ENCODE measurements at regions not wholly inside any gene's neighbourhood (a gene's known extent, or its start where the extent isn't known, plus 50 kb on each side); places are given as distances from the start of the nearest gene placed in this dataset.

DNA sequence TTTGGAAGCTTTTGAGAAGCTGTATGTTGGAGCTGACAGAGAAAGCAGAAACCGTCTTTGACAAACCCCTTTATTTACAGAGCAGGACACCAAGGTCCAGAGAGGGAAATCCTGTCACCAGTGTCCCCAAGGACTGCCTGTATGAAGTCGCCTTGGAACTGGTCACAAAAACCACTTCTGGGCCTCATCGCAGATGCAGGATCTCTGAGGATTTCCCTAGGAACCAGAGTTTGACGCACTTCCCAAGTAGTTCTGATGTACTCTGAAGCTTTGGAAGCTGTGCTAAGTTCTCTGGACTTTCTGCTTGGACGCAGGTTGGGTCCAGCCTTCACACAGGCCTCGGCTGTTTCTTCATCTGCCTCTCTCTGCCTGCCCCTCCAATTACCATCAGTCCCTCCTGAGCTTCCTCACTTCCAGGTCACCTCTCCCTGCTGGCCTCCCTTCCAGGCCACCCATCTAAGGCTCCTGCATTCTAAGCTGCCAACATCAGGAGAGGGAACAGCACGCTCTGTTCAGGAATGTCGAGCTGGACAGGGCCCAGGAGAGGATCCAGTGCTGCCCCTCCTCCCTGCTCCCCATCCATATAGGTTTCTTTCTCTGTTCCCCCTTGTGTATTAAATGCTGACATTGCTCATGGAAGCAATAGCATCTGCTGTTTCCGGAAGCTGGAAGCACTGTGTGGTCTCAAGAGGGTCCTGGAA, 270.8 kb downstream of the OPA1 start:
- Mint-ChIP-seq H3K27me3 (peaks cover 6 to 28% (median 12%) of the 10 kb centered on the region in 5 donors), H3K36me3 (no peaks in the 10 kb centered on the region)
- intact Hi-C loops (cut with micrococcal nuclease) = no loop called here

DNA sequence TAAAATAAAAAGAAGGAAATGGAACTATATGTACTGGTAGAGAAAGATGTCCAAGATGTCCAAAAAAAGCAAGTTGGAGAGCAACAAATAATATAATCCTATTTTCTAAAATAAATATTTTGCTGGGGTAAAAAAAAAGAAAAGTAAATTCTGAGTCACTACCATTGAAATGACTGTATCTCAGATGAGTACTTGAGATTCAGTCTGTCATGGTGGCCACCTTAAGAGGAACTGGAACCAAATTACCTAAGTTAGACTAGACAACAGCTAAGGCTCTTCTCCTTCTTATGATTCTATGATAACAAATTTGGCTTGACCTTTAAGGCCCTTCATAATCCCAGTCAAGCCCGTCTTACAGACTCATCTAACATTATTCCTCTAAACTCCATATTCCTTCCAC, 270.6 kb upstream of the HES1 start:
- no peaks in the 10 kb centered on the region for H3K27me3 ChIP-seq (ENCODE audit: control insufficient read depth in 2 of 2, insufficient read depth in 2 of 2, low read length in 2 of 2)
- H3K27me3 Mint-ChIP-seq = peaks cover 11 to 31% (median 22%) of the 10 kb centered on the region in 5 donors
- no peak overlapping the region for H3K4me3 ChIP-seq (ENCODE audit: low read length)
- H3K4me3 Mint-ChIP-seq = no peak overlapping the region
- H3K9me3 ChIP-seq (ENCODE audit: control insufficient read depth in 2 of 3, low read length in 3 of 3) = no peaks in the 10 kb centered on the region
- H3K9me3 Mint-ChIP-seq = no peaks in the 10 kb centered on the region
- ATAC-seq = peak; percentile 63
- no peaks in the 10 kb centered on the region for H3K36me3 ChIP-seq (ENCODE audit: control insufficient read depth in 2 of 3, insufficient read depth in 3 of 3, low read length in 3 of 3)
- POLR2A ChIA-PET = no interaction called here
- intact Hi-C loops (cut with micrococcal nuclease) = no loop called here
- no peak for DNase-seq
- no peaks in the 10 kb centered on the region for H3K36me3 Mint-ChIP-seq
- peaks cover 0 to 12% (median 7%) of the 10 kb centered on the region in 7 donors for H3K4me1 Mint-ChIP-seq
- no peaks in the 10 kb centered on the region for H3K4me1 ChIP-seq (ENCODE audit: control insufficient read depth in 2 of 2, insufficient read depth in 2 of 2, low read length in 2 of 2)
- CTCF ChIA-PET = no interaction called here
- H3K27ac Mint-ChIP-seq = no peak overlapping the region
- H3K27ac ChIP-seq (ENCODE audit: low read depth, low read length) = no peak overlapping the region

More for the DNA sequence above, 270.8 kb downstream of the OPA1 start:
- POLR2A ChIA-PET = no interaction called here
- Mint-ChIP-seq H3K4me3 (no peak overlapping the region), H3K9me3 (no peaks in the 10 kb centered on the region), H3K27ac (no peak overlapping the region), H3K4me1 (peaks cover 0 to 6% (median 2%) of the 10 kb centered on the region in 7 donors)
- Histone ChIP-seq H3K4me3 (ENCODE audit: low read length) (no peak overlapping the region), H3K27ac (ENCODE audit: low read depth, low read length) (no peak overlapping the region), H3K27me3 (ENCODE audit: control insufficient read depth in 2 of 2, insufficient read depth in 2 of 2, low read length in 2 of 2) (no peaks in the 10 kb centered on the region), H3K9me3 (ENCODE audit: control insufficient read depth in 2 of 3, low read length in 3 of 3) (no peaks in the 10 kb centered on the region), H3K36me3 (ENCODE audit: control insufficient read depth in 2 of 3, insufficient read depth in 3 of 3, low read length in 3 of 3) (no peaks in the 10 kb centered on the region), H3K4me1 (ENCODE audit: control insufficient read depth in 2 of 2, insufficient read depth in 2 of 2, low read length in 2 of 2) (no peaks in the 10 kb centered on the region)
- no peak for DNase-seq
- CTCF ChIA-PET = interaction anchor here (0.5 kb wide), 1 partner anchor 393 kb away, joined by 3 read pairs; no protein-coding TSS in a partner anchor
- ATAC-seq = no peak

DNA sequence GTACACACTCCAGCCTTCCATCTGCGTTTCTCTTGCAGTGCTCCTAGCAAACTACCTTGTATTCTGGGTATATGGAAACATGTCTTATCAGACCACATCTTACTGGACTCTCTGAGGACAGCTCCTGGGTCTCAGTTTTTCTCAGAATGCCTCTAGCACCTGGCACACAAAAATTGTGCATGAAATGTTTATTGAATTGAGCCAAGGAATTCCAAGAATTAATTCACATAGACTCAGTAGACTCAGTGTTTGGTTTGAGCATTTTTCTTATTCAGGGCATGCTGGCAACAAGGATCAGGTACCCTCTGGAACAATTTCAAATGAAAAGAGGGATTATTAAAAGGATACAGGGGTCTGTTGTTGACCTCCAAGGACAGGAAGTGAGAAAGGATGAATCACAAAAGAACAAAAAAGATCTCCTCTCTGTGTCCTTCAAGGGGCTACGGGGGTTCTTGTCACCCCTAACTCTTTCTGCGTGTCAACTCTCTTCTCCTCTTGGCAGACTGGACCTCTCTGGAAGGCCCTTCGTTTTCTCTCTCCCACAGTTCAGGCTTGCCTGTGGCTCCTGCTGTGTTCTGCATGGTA, 270.0 kb upstream of the HES1 start:
- Histone ChIP-seq H3K9me3 (ENCODE audit: control insufficient read depth in 2 of 3, low read length in 3 of 3) (no peaks in the 10 kb centered on the region), H3K27ac (ENCODE audit: low read depth, low read length) (no peak overlapping the region), H3K27me3 (ENCODE audit: control insufficient read depth in 2 of 2, insufficient read depth in 2 of 2, low read length in 2 of 2) (no peaks in the 10 kb centered on the region), H3K36me3 (ENCODE audit: control insufficient read depth in 2 of 3, insufficient read depth in 3 of 3, low read length in 3 of 3) (no peaks in the 10 kb centered on the region), H3K4me1 (ENCODE audit: control insufficient read depth in 2 of 2, insufficient read depth in 2 of 2, low read length in 2 of 2) (no peaks in the 10 kb centered on the region), H3K4me3 (ENCODE audit: low read length) (no peak overlapping the region)
- CTCF ChIA-PET = interaction anchor here (0.7 kb wide), 1 partner anchor 307 kb away, joined by 3 read pairs; no protein-coding TSS in a partner anchor
- POLR2A ChIA-PET = no interaction called here
- Mint-ChIP-seq H3K9me3 (no peaks in the 10 kb centered on the region), H3K4me3 (no peak overlapping the region), H3K27me3 (peaks cover 16 to 36% (median 27%) of the 10 kb centered on the region in 5 donors), H3K36me3 (no peaks in the 10 kb centered on the region), H3K27ac (no peak overlapping the region), H3K4me1 (peaks cover 0 to 12% (median 7%) of the 10 kb centered on the region in 7 donors)
- DNase-seq = no peak
- ATAC-seq = no peak
- intact Hi-C loops (cut with micrococcal nuclease) = no loop called here

DNA sequence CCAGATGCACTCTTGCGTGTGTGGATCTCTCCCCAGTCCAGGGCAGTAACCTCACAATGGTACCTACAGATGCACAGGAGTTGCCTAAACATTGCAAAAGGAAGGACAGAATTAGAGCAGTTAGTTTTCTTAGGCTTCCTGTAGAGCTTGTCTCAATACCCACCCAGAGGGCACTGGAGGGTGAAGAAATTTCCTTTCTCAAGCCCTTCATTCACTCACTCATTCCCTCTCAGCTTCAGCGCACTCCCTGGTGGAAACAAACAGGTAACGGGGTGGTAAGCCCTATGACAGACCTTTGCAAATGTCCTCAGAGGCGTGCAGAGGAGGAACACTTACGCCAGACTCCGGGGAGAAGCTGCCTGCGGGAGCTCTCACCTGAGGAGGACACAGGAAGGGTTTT, 267.4 kb upstream of the HES1 start:
- no peak for ATAC-seq
- no peaks in the 10 kb centered on the region for H3K36me3 Mint-ChIP-seq
- no peak overlapping the region for H3K4me3 ChIP-seq (ENCODE audit: low read length)
- DNase-seq = no peak
- H3K4me1 Mint-ChIP-seq = peaks cover 0 to 15% (median 7%) of the 10 kb centered on the region in 7 donors
- H3K27me3 Mint-ChIP-seq = peaks cover 16 to 30% (median 25%) of the 10 kb centered on the region in 5 donors
- no peaks in the 10 kb centered on the region for H3K9me3 Mint-ChIP-seq
- H3K4me3 Mint-ChIP-seq = peak overlapping the region in 3 of 10 donors; percentile 10 to 34 (median 24)
- no peaks in the 10 kb centered on the region for H3K4me1 ChIP-seq (ENCODE audit: control insufficient read depth in 2 of 2, insufficient read depth in 2 of 2, low read length in 2 of 2)
- H3K36me3 ChIP-seq (ENCODE audit: control insufficient read depth in 2 of 3, insufficient read depth in 3 of 3, low read length in 3 of 3) = no peaks in the 10 kb centered on the region
- intact Hi-C loops (cut with micrococcal nuclease) = no loop called here
- H3K27ac ChIP-seq (ENCODE audit: low read depth, low read length) = no peak overlapping the region
- no peaks in the 10 kb centered on the region for H3K27me3 ChIP-seq (ENCODE audit: control insufficient read depth in 2 of 2, insufficient read depth in 2 of 2, low read length in 2 of 2)
- ChIA-PET POLR2A (no interaction called here), CTCF (no interaction called here)
- H3K27ac Mint-ChIP-seq = no peak overlapping the region
- no peaks in the 10 kb centered on the region for H3K9me3 ChIP-seq (ENCODE audit: control insufficient read depth in 2 of 3, low read length in 3 of 3)

DNA sequence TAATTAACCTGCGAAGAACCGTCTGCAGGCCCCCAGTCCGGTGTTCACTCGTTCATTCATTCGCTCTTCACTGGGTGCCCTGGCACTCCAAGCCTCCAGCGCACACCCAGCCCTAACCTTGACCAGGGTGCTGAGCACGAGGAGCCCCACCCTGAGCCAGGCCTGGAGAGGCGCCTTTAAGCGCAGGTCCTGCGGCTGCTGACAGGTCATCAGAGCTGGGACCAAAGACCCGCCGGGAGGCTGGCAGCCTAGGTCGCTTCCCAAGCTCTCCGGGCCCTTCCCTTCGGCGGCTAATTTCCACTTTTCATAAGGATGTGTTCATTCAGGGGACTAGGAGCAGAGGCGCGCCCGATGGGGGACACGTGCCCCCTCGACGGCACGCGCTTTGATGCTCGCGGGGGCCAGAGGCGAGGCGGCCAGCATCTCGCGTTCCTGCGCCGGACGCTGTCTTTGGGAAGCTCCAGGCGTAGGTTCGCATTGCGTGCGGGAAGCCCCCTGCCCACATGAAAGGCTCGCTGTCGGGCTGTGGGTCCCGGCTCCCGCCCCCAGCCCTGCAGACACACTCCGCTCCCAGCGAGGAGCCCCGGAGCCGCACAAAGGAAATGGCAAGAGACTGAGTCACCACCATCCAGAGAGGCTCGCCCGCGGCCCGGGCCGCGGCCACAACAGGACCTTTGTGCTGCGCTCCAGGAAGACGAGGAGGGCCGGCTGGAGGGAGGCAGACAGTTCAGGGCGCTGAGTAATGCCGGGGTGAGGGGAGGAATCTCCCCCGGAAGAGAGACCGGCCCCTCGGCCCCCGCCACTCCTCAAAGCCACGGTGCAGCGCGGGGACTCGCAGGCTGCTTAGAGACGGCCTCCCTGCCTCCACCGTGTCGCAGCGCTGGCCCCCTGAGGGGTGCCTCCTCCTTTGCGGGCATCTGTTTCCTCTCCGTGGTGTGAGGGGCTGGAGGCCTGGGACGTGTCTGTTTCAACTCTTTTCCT, 266.4 kb upstream of the HES1 start:
- POLR2A ChIA-PET = no interaction called here
- Histone ChIP-seq H3K4me1 (ENCODE audit: control insufficient read depth in 2 of 2, insufficient read depth in 2 of 2, low read length in 2 of 2) (no peaks in the 10 kb centered on the region), H3K27ac (ENCODE audit: low read depth, low read length) (no peak overlapping the region), H3K9me3 (ENCODE audit: control insufficient read depth in 2 of 3, low read length in 3 of 3) (no peaks in the 10 kb centered on the region), H3K4me3 (ENCODE audit: low read length) (no peak overlapping the region), H3K27me3 (ENCODE audit: control insufficient read depth in 2 of 2, insufficient read depth in 2 of 2, low read length in 2 of 2) (no peaks in the 10 kb centered on the region), H3K36me3 (ENCODE audit: control insufficient read depth in 2 of 3, insufficient read depth in 3 of 3, low read length in 3 of 3) (no peaks in the 10 kb centered on the region)
- Mint-ChIP-seq H3K4me3 (peak overlapping the region in 7 of 10 donors; percentile 13 to 58 (median 29)), H3K36me3 (no peaks in the 10 kb centered on the region), H3K27me3 (peaks cover 16 to 30% (median 25%) of the 10 kb centered on the region in 5 donors), H3K27ac (no peak overlapping the region), H3K4me1 (peaks cover 0 to 15% (median 7%) of the 10 kb centered on the region in 7 donors), H3K9me3 (no peaks in the 10 kb centered on the region)
- CTCF ChIA-PET = no interaction called here
- peak; percentile 67 for ATAC-seq
- DNase-seq = peak in 1 of 9 donors; percentile 29
- intact Hi-C loops (cut with micrococcal nuclease) = no loop called here

DNA sequence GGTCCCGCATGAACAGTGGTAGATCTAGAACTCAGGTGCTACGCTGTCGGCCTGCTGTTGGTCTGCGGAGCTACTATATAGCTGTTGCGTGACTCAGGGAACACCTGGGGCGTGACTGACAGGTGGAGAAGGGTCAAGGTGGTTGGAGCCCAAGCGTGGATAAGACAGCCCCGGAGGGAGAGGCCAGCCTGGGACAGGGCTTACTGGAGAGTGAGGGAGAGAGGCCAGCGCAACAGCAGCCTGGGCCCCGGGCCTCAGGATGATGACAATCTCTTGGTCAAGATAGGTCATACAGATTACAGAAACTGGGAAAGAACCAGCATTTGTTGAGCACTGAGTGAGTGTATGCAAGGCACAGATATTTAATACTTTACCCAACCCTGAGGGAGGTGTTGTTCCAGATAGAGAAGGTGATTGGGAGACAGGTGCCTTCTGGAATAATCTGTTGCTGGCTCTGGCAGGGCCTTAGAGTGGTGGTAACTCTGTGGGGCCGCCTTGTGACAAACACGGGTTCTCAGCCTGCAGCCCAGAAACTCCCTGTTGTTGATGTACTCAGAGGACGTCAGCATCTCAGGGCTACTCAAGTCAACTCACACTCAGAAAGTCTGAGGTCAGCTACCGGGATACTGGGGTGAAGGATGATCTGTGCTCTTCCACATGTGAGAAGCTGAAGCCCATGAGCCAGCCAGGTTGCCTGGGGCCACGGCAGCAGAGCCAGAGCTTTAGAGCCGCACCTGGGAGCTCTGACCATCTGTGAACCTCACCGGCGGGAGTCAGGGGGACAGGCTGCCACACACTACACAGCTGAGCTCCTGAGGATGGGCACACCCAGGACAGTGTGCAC, 265.4 kb upstream of the HES1 start:
- peak overlapping the region in 1 of 9 donors; percentile 33 for H3K27ac Mint-ChIP-seq
- peak overlapping the region in 4 of 10 donors; percentile 29 to 58 (median 33) for H3K4me3 Mint-ChIP-seq
- ChIA-PET POLR2A (no interaction called here), CTCF (no interaction called here)
- Histone ChIP-seq H3K27ac (ENCODE audit: low read depth, low read length) (no peak overlapping the region), H3K4me3 (ENCODE audit: low read length) (no peak overlapping the region), H3K9me3 (ENCODE audit: control insufficient read depth in 2 of 3, low read length in 3 of 3) (no peaks in the 10 kb centered on the region), H3K36me3 (ENCODE audit: control insufficient read depth in 2 of 3, insufficient read depth in 3 of 3, low read length in 3 of 3) (no peaks in the 10 kb centered on the region), H3K27me3 (ENCODE audit: control insufficient read depth in 2 of 2, insufficient read depth in 2 of 2, low read length in 2 of 2) (no peaks in the 10 kb centered on the region), H3K4me1 (ENCODE audit: control insufficient read depth in 2 of 2, insufficient read depth in 2 of 2, low read length in 2 of 2) (no peaks in the 10 kb centered on the region)
- peaks cover 0 to 15% (median 7%) of the 10 kb centered on the region in 7 donors for H3K4me1 Mint-ChIP-seq
- no peak for DNase-seq
- intact Hi-C loops (cut with micrococcal nuclease) = no loop called here
- H3K36me3 Mint-ChIP-seq = no peaks in the 10 kb centered on the region
- ATAC-seq = peak; percentile 7
- peaks cover 16 to 29% (median 24%) of the 10 kb centered on the region in 5 donors for H3K27me3 Mint-ChIP-seq
- H3K9me3 Mint-ChIP-seq = no peaks in the 10 kb centered on the region
